ENCODE measurements at regions not wholly inside any gene's neighbourhood (a gene's known extent, or its start where the extent isn't known, plus 50 kb on each side); places are given as distances from the start of the nearest gene placed in this dataset.

- TF ChIP-seq CTCF (IDR thresholded peaks at IDR 0.05; ENCODE audit: low read depth, low read length), result no peak
Observed at GRCh38 chr9:14006386-14007187, 307.4 kb downstream of the NFIB start.

GRCh38 chr9:14004110-14004509 lies 309.8 kb downstream of the NFIB start:
- TF ChIP-seq CTCF (IDR thresholded peaks at IDR 0.05; ENCODE audit: low read depth, low read length), result no peak
- no peak for DNase-seq (ENCODE audit: extremely low read depth, low read depth)

More at GRCh38 chr9:14006386-14007187, 307.4 kb downstream of the NFIB start:
- DNase-seq (ENCODE audit: extremely low read depth, low read depth), result no peak

- no peak for DNase-seq (ENCODE audit: extremely low read depth, low read depth)
- no peak for TF ChIP-seq CTCF (IDR thresholded peaks at IDR 0.05; ENCODE audit: low read depth, low read length)
Observed at GRCh38 chr9:13994240-13994639, 319.7 kb downstream of the NFIB start.

- no peak for DNase-seq (ENCODE audit: extremely low read depth, low read depth)
- no peak for TF ChIP-seq CTCF (IDR thresholded peaks at IDR 0.05; ENCODE audit: low read depth, low read length)
Observed at GRCh38 chr9:13993632-13994185, 320.2 kb downstream of the NFIB start.

GRCh38 chr9:13992138-13993088 lies 321.5 kb downstream of the NFIB start:
- no peak for TF ChIP-seq CTCF (IDR thresholded peaks at IDR 0.05; ENCODE audit: low read depth, low read length)
- no peak for DNase-seq (ENCODE audit: extremely low read depth, low read depth)

GRCh38 chr9:13991395-13991794 lies 322.5 kb downstream of the NFIB start:
- TF ChIP-seq CTCF (IDR thresholded peaks at IDR 0.05; ENCODE audit: low read depth, low read length), result no peak
- no peak for DNase-seq (ENCODE audit: extremely low read depth, low read depth)

All from AG09319 (cell line).